Tibial artery (tissue), 4 donors: ENCODE measurements at regions not wholly inside any gene's neighbourhood (a gene's known extent, or its start where the extent isn't known, plus 50 kb on each side); places are given as distances from the start of the nearest gene placed in this dataset.

Experiments used
- DNase-seq, 2 donors: peaks; one replicate each; pipeline ENCODE4 v3.0.0-alpha.2; 2019
- H3K27ac ChIP-seq, 2 donors: fragments of 200-600 bp; sonication (generic) in 1 of 2; 1 replicate in 1 of 2; 2 replicates in 1 of 2; pipeline ENCODE4 v1.5.1; 2018 to 2019; ENCODE audit warnings: mild to moderate bottlenecking in 1 of 2
- H3K27me3 ChIP-seq, 2 donors: fragments of 200-600 bp; sonication (generic) in 1 of 2; one replicate each; pipeline versions ENCODE4 v1.5.1 to v1.6.0; 2016 to 2019
- H3K36me3 ChIP-seq, 3 donors: fragments of 200-600 bp; sonication (generic) in 2 of 3; one replicate each; pipeline ENCODE4 v1.5.1; 2016 to 2019; ENCODE audit warnings: mild to moderate bottlenecking in 2 of 3
- H3K4me1 ChIP-seq, 4 donors: fragments of 200-600 bp; sonication (generic) in 2 of 4; 1 replicate in 3 of 4; 2 replicates in 1 of 4; pipeline ENCODE4 v1.5.1; 2016 to 2019
- H3K4me3 ChIP-seq, 2 donors: fragments of 200-600 bp; sonication (generic) in 1 of 2; 1 replicate in 1 of 2; 2 replicates in 1 of 2; pipeline ENCODE4 v1.5.1; 2018 to 2019; ENCODE audit warnings: mild to moderate bottlenecking in 2 of 2
- H3K9me3 ChIP-seq, 3 donors: fragments of 200-600 bp; sonication (generic) in 1 of 3; one replicate each; pipeline ENCODE4 v1.5.1; 2016 to 2019
- CTCF ChIP-seq, 2 experiments: fragments of 200-600 bp in 1 of 2; fragments of 450-650 bp in 1 of 2; IDR thresholded peaks; one replicate each; pipeline ENCODE4 v1.5.1; 2017 to 2019; ENCODE audit warnings: antibody characterized with exemption in 2 of 2, mild to moderate bottlenecking in 1 of 2, moderate library complexity in 1 of 2
- intact Hi-C: fragments of 100-400 bp; cut with DNase I; formaldehyde crosslinking; loops from one replicate; pipeline ENCODE4 v1.15.0; 2023; ENCODE audit warnings: low total_unique reads

- Histone ChIP-seq H3K4me3 (no peak overlapping the region), H3K9me3 (no peaks in the 10 kb centered on the region), H3K4me1 (peaks cover 0 to 6% (median 0%) of the 10 kb centered on the region in 4 donors), H3K27ac (no peak overlapping the region), H3K27me3 (no peaks in the 10 kb centered on the region), H3K36me3 (no peaks in the 10 kb centered on the region)
- no peak for TF ChIP-seq CTCF (IDR thresholded peaks at IDR 0.05)
- no peak for DNase-seq
- intact Hi-C loops, result no loop called here
Measured at GRCh38 chr9:79807971-79808370, 236.2 kb downstream of the TLE4 start.

- intact Hi-C loops, result no loop called here
- DNase-seq, result no peak
Measured at GRCh38 chr9:79806086-79806485, 234.3 kb downstream of the TLE4 start.

GRCh38 chr9:79801459-79801858, 229.7 kb downstream of the TLE4 start:
- intact Hi-C loops, result no loop called here
- no peak for TF ChIP-seq CTCF (IDR thresholded peaks at IDR 0.05)
- H3K4me1 ChIP-seq, result peaks cover 0 to 25% (median 13%) of the 10 kb centered on the region in 4 donors
- H3K27me3 ChIP-seq, result no peaks in the 10 kb centered on the region
- no peak for DNase-seq
- H3K9me3 ChIP-seq, result no peaks in the 10 kb centered on the region
- H3K27ac ChIP-seq, result no peak overlapping the region
- no peaks in the 10 kb centered on the region for H3K36me3 ChIP-seq
- no peak overlapping the region for H3K4me3 ChIP-seq

More at GRCh38 chr9:79806086-79806485, 234.3 kb downstream of the TLE4 start:
- TF ChIP-seq CTCF (IDR thresholded peaks at IDR 0.05), result no peak
- no peak overlapping the region for H3K27ac ChIP-seq
- no peak overlapping the region for H3K4me3 ChIP-seq
- H3K4me1 ChIP-seq, result peaks cover 0 to 6% (median 0%) of the 10 kb centered on the region in 4 donors
- H3K36me3 ChIP-seq, result no peaks in the 10 kb centered on the region
- no peaks in the 10 kb centered on the region for H3K27me3 ChIP-seq
- no peaks in the 10 kb centered on the region for H3K9me3 ChIP-seq

GRCh38 chr9:79800578-79800977, 228.8 kb downstream of the TLE4 start:
- Histone ChIP-seq H3K36me3 (no peaks in the 10 kb centered on the region), H3K9me3 (no peaks in the 10 kb centered on the region), H3K27ac (no peak overlapping the region), H3K4me1 (peaks cover 0 to 25% (median 13%) of the 10 kb centered on the region in 4 donors), H3K27me3 (no peaks in the 10 kb centered on the region), H3K4me3 (no peak overlapping the region)
- intact Hi-C loops, result no loop called here
- DNase-seq, result no peak
- no peak for TF ChIP-seq CTCF (IDR thresholded peaks at IDR 0.05)

GRCh38 chr9:79799691-79800335, 228.0 kb downstream of the TLE4 start:
- TF ChIP-seq CTCF (IDR thresholded peaks at IDR 0.05), result no peak
- intact Hi-C loops, result no loop called here
- Histone ChIP-seq H3K4me3 (no peak overlapping the region), H3K36me3 (no peaks in the 10 kb centered on the region), H3K9me3 (no peaks in the 10 kb centered on the region), H3K4me1 (peaks cover 0 to 25% (median 13%) of the 10 kb centered on the region in 4 donors), H3K27me3 (no peaks in the 10 kb centered on the region), H3K27ac (no peak overlapping the region)
- peak in 1 of 2 donors; percentile 26 for DNase-seq
